ENCODE measurements at regions not wholly inside any gene's neighbourhood (a gene's known extent, or its start where the extent isn't known, plus 50 kb on each side); places are given as distances from the start of the nearest gene placed in this dataset.

GRCh38 chrX:5724123-5724522, 504.5 kb downstream of the NLGN4X start:
- no peaks in the 10 kb centered on the region for H3K36me3 Mint-ChIP-seq (ENCODE audit: unreplicated experiment)
- peaks cover 49% of the 10 kb centered on the region for H3K9me3 Mint-ChIP-seq (ENCODE audit: unreplicated experiment)
- H3K4me3 Mint-ChIP-seq (ENCODE audit: unreplicated experiment): no peak overlapping the region
- H3K27me3 Mint-ChIP-seq (ENCODE audit: unreplicated experiment): no peaks in the 10 kb centered on the region
- H3K4me1 Mint-ChIP-seq (ENCODE audit: unreplicated experiment): no peaks in the 10 kb centered on the region
- no peak for DNase-seq (ENCODE audit: extremely low spot score, unreplicated experiment)
- TF ChIP-seq CTCF (IDR thresholded peaks at IDR 0.05): no peak
- H3K27ac Mint-ChIP-seq (ENCODE audit: unreplicated experiment): no peak overlapping the region

- DNase-seq (ENCODE audit: extremely low spot score, unreplicated experiment): no peak
- Mint-ChIP-seq H3K9me3 (ENCODE audit: unreplicated experiment) (peaks cover 40% of the 10 kb centered on the region), H3K27me3 (ENCODE audit: unreplicated experiment) (no peaks in the 10 kb centered on the region), H3K4me1 (ENCODE audit: unreplicated experiment) (no peaks in the 10 kb centered on the region), H3K4me3 (ENCODE audit: unreplicated experiment) (no peak overlapping the region), H3K36me3 (ENCODE audit: unreplicated experiment) (no peaks in the 10 kb centered on the region), H3K27ac (ENCODE audit: unreplicated experiment) (no peak overlapping the region)
- no peak for TF ChIP-seq CTCF (IDR thresholded peaks at IDR 0.05)
Observed at GRCh38 chrX:5718651-5719050, 510.0 kb downstream of the NLGN4X start.

- Mint-ChIP-seq H3K4me3 (ENCODE audit: unreplicated experiment) (no peak overlapping the region), H3K27ac (ENCODE audit: unreplicated experiment) (no peak overlapping the region), H3K4me1 (ENCODE audit: unreplicated experiment) (no peaks in the 10 kb centered on the region), H3K27me3 (ENCODE audit: unreplicated experiment) (no peaks in the 10 kb centered on the region), H3K9me3 (ENCODE audit: unreplicated experiment) (peaks cover 51% of the 10 kb centered on the region), H3K36me3 (ENCODE audit: unreplicated experiment) (no peaks in the 10 kb centered on the region)
- no peak for DNase-seq (ENCODE audit: extremely low spot score, unreplicated experiment)
- no peak for TF ChIP-seq CTCF (IDR thresholded peaks at IDR 0.05)
Observed at GRCh38 chrX:5716666-5717065, 512.0 kb downstream of the NLGN4X start.

- Mint-ChIP-seq H3K27me3 (ENCODE audit: unreplicated experiment) (no peaks in the 10 kb centered on the region), H3K4me1 (ENCODE audit: unreplicated experiment) (no peaks in the 10 kb centered on the region), H3K9me3 (ENCODE audit: unreplicated experiment) (peaks cover 29% of the 10 kb centered on the region), H3K27ac (ENCODE audit: unreplicated experiment) (no peak overlapping the region), H3K4me3 (ENCODE audit: unreplicated experiment) (no peak overlapping the region), H3K36me3 (ENCODE audit: unreplicated experiment) (no peaks in the 10 kb centered on the region)
- TF ChIP-seq CTCF (IDR thresholded peaks at IDR 0.05): no peak
- no peak for DNase-seq (ENCODE audit: extremely low spot score, unreplicated experiment)
Observed at GRCh38 chrX:5708251-5708650, 520.4 kb downstream of the NLGN4X start.

GRCh38 chrX:5702890-5703289, 525.8 kb downstream of the NLGN4X start:
- no peak for DNase-seq (ENCODE audit: extremely low spot score, unreplicated experiment)
- peaks cover 29% of the 10 kb centered on the region for H3K9me3 Mint-ChIP-seq (ENCODE audit: unreplicated experiment)
- H3K27ac Mint-ChIP-seq (ENCODE audit: unreplicated experiment): no peak overlapping the region
- H3K4me3 Mint-ChIP-seq (ENCODE audit: unreplicated experiment): no peak overlapping the region
- H3K36me3 Mint-ChIP-seq (ENCODE audit: unreplicated experiment): no peaks in the 10 kb centered on the region
- no peaks in the 10 kb centered on the region for H3K4me1 Mint-ChIP-seq (ENCODE audit: unreplicated experiment)
- no peak for TF ChIP-seq CTCF (IDR thresholded peaks at IDR 0.05)
- no peaks in the 10 kb centered on the region for H3K27me3 Mint-ChIP-seq (ENCODE audit: unreplicated experiment)
